Tibial artery (tissue), 4 donors: ENCODE measurements at regions not wholly inside any gene's neighbourhood (a gene's known extent, or its start where the extent isn't known, plus 50 kb on each side); places are given as distances from the start of the nearest gene placed in this dataset.

ENCODE experiments used
- DNase-seq, 2 donors: peaks; one replicate each; pipeline ENCODE4 v3.0.0-alpha.2; 2019
- H3K27ac ChIP-seq, 2 donors: fragments of 200-600 bp; sonication (generic) in 1 of 2; 1 replicate in 1 of 2; 2 replicates in 1 of 2; pipeline ENCODE4 v1.5.1; 2018 to 2019; ENCODE audit warnings: mild to moderate bottlenecking in 1 of 2
- H3K27me3 ChIP-seq, 2 donors: fragments of 200-600 bp; sonication (generic) in 1 of 2; one replicate each; pipeline versions ENCODE4 v1.5.1 to v1.6.0; 2016 to 2019
- H3K36me3 ChIP-seq, 3 donors: fragments of 200-600 bp; sonication (generic) in 2 of 3; one replicate each; pipeline ENCODE4 v1.5.1; 2016 to 2019; ENCODE audit warnings: mild to moderate bottlenecking in 2 of 3
- H3K4me1 ChIP-seq, 4 donors: fragments of 200-600 bp; sonication (generic) in 2 of 4; 1 replicate in 3 of 4; 2 replicates in 1 of 4; pipeline ENCODE4 v1.5.1; 2016 to 2019
- H3K4me3 ChIP-seq, 2 donors: fragments of 200-600 bp; sonication (generic) in 1 of 2; 1 replicate in 1 of 2; 2 replicates in 1 of 2; pipeline ENCODE4 v1.5.1; 2018 to 2019; ENCODE audit warnings: mild to moderate bottlenecking in 2 of 2
- H3K9me3 ChIP-seq, 3 donors: fragments of 200-600 bp; sonication (generic) in 1 of 3; one replicate each; pipeline ENCODE4 v1.5.1; 2016 to 2019
- CTCF ChIP-seq, 2 experiments: fragments of 200-600 bp in 1 of 2; fragments of 450-650 bp in 1 of 2; IDR thresholded peaks; one replicate each; pipeline ENCODE4 v1.5.1; 2017 to 2019; ENCODE audit warnings: antibody characterized with exemption in 2 of 2, mild to moderate bottlenecking in 1 of 2, moderate library complexity in 1 of 2
- intact Hi-C: fragments of 100-400 bp; cut with DNase I; formaldehyde crosslinking; loops from one replicate; pipeline ENCODE4 v1.15.0; 2023; ENCODE audit warnings: low total_unique reads

- H3K4me1 ChIP-seq: no peaks in the 10 kb centered on the region
- no peaks in the 10 kb centered on the region for H3K36me3 ChIP-seq
- no peaks in the 10 kb centered on the region for H3K27me3 ChIP-seq
- no peak for DNase-seq
- no peak overlapping the region for H3K27ac ChIP-seq
- no peaks in the 10 kb centered on the region for H3K9me3 ChIP-seq
- intact Hi-C loops: no loop called here
- H3K4me3 ChIP-seq: no peak overlapping the region
- no peak for TF ChIP-seq CTCF (IDR thresholded peaks at IDR 0.05)
These were observed 278.9 kb upstream of the GIMD1 start for GRCh38 chr4:106647451-106647850.

GRCh38 chr4:106629268-106629625, 260.7 kb upstream of the GIMD1 start:
- DNase-seq: no peak
- no peak for TF ChIP-seq CTCF (IDR thresholded peaks at IDR 0.05)
- intact Hi-C loops: no loop called here
- Histone ChIP-seq H3K36me3 (no peaks in the 10 kb centered on the region), H3K9me3 (no peaks in the 10 kb centered on the region), H3K4me3 (no peak overlapping the region), H3K27ac (no peak overlapping the region), H3K4me1 (peaks cover 0 to 8% (median 0%) of the 10 kb centered on the region in 4 donors), H3K27me3 (no peaks in the 10 kb centered on the region)

GRCh38 chr4:106628586-106629267, 260.1 kb upstream of the GIMD1 start:
- peaks cover 0 to 8% (median 0%) of the 10 kb centered on the region in 4 donors for H3K4me1 ChIP-seq
- no peak for TF ChIP-seq CTCF (IDR thresholded peaks at IDR 0.05)
- no peak overlapping the region for H3K27ac ChIP-seq
- no peaks in the 10 kb centered on the region for H3K36me3 ChIP-seq
- no peak for DNase-seq
- intact Hi-C loops: no loop called here
- no peaks in the 10 kb centered on the region for H3K9me3 ChIP-seq
- no peaks in the 10 kb centered on the region for H3K27me3 ChIP-seq
- no peak overlapping the region for H3K4me3 ChIP-seq

DNA sequence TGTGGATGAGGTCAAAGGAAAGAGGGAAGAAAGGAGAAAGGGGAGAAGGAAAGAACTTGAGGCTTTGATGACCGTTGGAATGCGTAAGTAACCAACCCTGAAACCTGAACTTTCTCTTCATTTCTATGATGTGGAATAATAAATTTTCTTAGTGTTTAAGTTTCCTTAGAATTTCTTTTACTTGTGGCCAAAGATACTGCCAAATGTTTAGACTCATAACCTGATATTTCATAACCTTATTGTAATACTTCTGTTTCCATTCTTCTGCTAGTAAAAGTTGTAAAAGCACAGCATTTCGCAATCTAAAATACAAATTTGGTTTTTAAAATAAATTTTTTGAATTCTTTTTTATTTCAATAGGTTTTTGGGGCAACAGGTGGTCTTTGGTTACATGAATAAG, 258.5 kb upstream of the GIMD1 start:
- no peak for DNase-seq
- H3K36me3 ChIP-seq: no peaks in the 10 kb centered on the region
- no peaks in the 10 kb centered on the region for H3K27me3 ChIP-seq
- no peak for TF ChIP-seq CTCF (IDR thresholded peaks at IDR 0.05)
- peaks cover 0 to 8% (median 0%) of the 10 kb centered on the region in 4 donors for H3K4me1 ChIP-seq
- H3K27ac ChIP-seq: no peak overlapping the region
- intact Hi-C loops: no loop called here
- no peak overlapping the region for H3K4me3 ChIP-seq
- no peaks in the 10 kb centered on the region for H3K9me3 ChIP-seq

DNA sequence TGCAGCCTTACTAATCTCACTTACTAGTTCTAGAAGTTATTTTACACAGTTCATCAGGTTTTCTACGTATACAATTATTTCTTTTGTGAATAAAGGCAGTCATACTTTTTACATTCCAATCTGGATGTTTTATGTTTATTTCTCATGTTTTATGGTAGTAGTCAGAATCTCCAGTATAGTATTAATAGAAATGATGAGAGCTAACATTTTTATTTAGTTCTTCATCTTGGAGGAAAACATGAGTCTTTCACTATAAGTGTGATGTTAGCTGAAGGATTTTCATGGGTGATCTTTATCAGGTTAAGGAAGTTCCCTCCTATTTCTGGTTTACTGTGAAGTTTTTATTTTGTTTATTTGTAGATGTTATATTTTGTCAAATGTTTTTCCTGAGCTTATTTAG, 256.1 kb upstream of the GIMD1 start:
- intact Hi-C loops: no loop called here

More for the DNA sequence above, 256.1 kb upstream of the GIMD1 start:
- Histone ChIP-seq H3K9me3 (no peaks in the 10 kb centered on the region), H3K27me3 (no peaks in the 10 kb centered on the region), H3K36me3 (no peaks in the 10 kb centered on the region), H3K4me3 (no peak overlapping the region), H3K27ac (no peak overlapping the region), H3K4me1 (peaks cover 0 to 8% (median 0%) of the 10 kb centered on the region in 4 donors)
- no peak for TF ChIP-seq CTCF (IDR thresholded peaks at IDR 0.05)
- DNase-seq: no peak
